Activated T-cell treated with anti-CD3 and anti-CD28 coated beads, Interleukin-2, amount 50 U/mL, for 72 hours (primary cell): ENCODE measurements at regions not wholly inside any gene's neighbourhood (a gene's known extent, or its start where the extent isn't known, plus 50 kb on each side); places are given as distances from the start of the nearest gene placed in this dataset.

Experiments
- ATAC-seq, 2 donors: fragments of 150-1000 bp; cut with Tn5 transposase; replicated peaks in 1 of 2; 2 replicates each; pipeline ENCODE4 v1.10.0; 2021; ENCODE audit warnings: moderate library complexity in 2 of 2, mild to moderate bottlenecking in 1 of 2
- DNase-seq, 2 donors: peaks; one replicate each; pipeline ENCODE4 v3.0.0; 2021 to 2022; ENCODE audit warnings: mixed read lengths in 1 of 2
- H3K27ac Mint-ChIP-seq: one replicate; pipeline ENCODE4 v1.8.0; 2022; ENCODE audit warnings: mild to moderate bottlenecking, moderate library complexity, mixed read lengths
- H3K27me3 Mint-ChIP-seq: one replicate; pipeline ENCODE4 v1.8.0; 2022; ENCODE audit warnings: low read depth, mixed read lengths
- H3K36me3 Mint-ChIP-seq, 2 donors: one replicate each; pipeline ENCODE4 v1.8.0; 2022; ENCODE audit warnings: mixed read lengths in 2 of 2, mild to moderate bottlenecking in 1 of 2; ENCODE audit not compliant: insufficient read depth in 2 of 2
- H3K4me1 Mint-ChIP-seq: one replicate; pipeline ENCODE4 v1.8.0; 2022; ENCODE audit warnings: low read depth, mixed read lengths
- H3K4me3 Mint-ChIP-seq, 2 donors: one replicate each; pipeline ENCODE4 v1.8.0; 2022; ENCODE audit warnings: mild to moderate bottlenecking in 2 of 2, mixed read lengths in 2 of 2, moderate library complexity in 2 of 2
- H3K9me3 Mint-ChIP-seq, 2 donors: one replicate each; pipeline ENCODE4 v1.8.0; 2022; ENCODE audit warnings: mixed read lengths in 2 of 2

DNA sequence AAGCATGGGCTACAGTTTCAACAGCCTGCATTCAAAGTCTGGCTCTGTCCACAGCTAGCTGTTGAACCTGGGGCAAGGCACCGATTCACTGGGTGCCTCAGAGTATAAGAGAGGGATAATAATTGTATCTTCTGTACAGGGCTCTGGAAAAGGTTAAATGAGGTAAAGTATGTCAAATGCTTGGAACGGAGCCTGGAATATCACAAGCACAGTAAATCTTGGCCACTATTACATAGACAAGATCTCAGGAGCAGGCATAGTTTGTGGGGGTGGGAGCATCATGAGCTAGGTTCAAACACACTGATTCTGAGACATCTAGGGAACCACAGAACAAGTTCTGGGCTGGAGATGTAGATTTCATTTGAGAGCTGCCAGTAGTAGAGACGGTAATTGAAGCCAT, 203.7 kb upstream of the NUDT4 start:
- no peaks in the 10 kb centered on the region for H3K36me3 Mint-ChIP-seq
- no peak for ATAC-seq
- H3K4me1 Mint-ChIP-seq = no peaks in the 10 kb centered on the region
- no peak overlapping the region for H3K27ac Mint-ChIP-seq
- no peak overlapping the region for H3K4me3 Mint-ChIP-seq
- no peak for DNase-seq
- no peaks in the 10 kb centered on the region for H3K27me3 Mint-ChIP-seq
- no peaks in the 10 kb centered on the region for H3K9me3 Mint-ChIP-seq

DNA sequence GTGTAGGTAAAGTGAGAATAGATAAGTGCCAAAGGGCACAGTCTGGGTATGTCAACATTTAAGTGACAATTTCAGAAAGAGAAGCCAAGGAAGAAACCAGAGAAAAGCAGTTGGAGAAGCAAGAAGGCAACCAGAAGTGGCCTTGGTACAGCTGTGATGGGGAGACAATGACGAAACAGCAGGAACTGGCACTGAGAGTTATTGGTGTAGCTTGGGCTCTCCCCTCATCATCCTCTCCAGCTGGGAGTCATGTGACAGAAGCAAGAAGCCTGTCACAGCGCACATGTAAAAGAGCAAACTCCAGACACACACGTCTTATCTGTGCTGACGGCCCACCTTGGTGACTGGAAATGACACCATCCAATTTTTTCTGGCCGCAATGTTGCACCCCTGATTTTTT, 203.3 kb upstream of the NUDT4 start:
- Mint-ChIP-seq H3K27me3 (no peaks in the 10 kb centered on the region), H3K9me3 (no peaks in the 10 kb centered on the region), H3K4me1 (no peaks in the 10 kb centered on the region), H3K27ac (no peak overlapping the region), H3K36me3 (no peaks in the 10 kb centered on the region), H3K4me3 (no peak overlapping the region)
- DNase-seq (no peak), ATAC-seq (no peak)

DNA sequence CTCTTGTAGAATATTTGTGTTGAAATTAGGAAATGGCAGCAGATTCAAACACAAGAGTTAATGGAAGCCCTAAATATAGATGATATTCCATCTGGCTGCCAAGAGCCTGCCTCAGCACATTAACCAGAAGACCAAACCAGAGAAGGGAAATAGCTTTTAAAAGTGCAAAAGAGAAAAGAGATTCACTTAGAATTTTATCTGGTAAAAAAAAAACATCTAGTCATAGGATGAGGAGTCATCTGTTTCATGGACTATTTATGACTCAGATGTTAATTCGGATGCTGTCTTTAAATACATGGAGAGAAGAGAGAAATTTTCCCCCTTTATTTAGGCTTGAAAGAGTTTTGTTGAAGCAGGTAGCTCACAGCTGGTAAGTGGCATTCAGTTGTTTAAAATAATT, 201.6 kb upstream of the NUDT4 start:
- Mint-ChIP-seq H3K27ac (no peak overlapping the region), H3K4me1 (no peaks in the 10 kb centered on the region), H3K27me3 (no peaks in the 10 kb centered on the region), H3K9me3 (no peaks in the 10 kb centered on the region), H3K4me3 (no peak overlapping the region), H3K36me3 (no peaks in the 10 kb centered on the region)
- ATAC-seq = no peak
- DNase-seq = no peak

- no peak overlapping the region for H3K4me3 Mint-ChIP-seq
- ATAC-seq (no peak), DNase-seq (no peak)
- H3K36me3 Mint-ChIP-seq = no peaks in the 10 kb centered on the region
- no peaks in the 10 kb centered on the region for H3K27me3 Mint-ChIP-seq
- no peaks in the 10 kb centered on the region for H3K4me1 Mint-ChIP-seq
- no peaks in the 10 kb centered on the region for H3K9me3 Mint-ChIP-seq
- no peak overlapping the region for H3K27ac Mint-ChIP-seq
These were observed 201.1 kb upstream of the NUDT4 start for GRCh38 chr12:93176610-93177126.

- H3K27me3 Mint-ChIP-seq = no peaks in the 10 kb centered on the region
- no peak for DNase-seq
- H3K4me1 Mint-ChIP-seq = no peaks in the 10 kb centered on the region
- H3K27ac Mint-ChIP-seq = no peak overlapping the region
- no peak for ATAC-seq
- H3K36me3 Mint-ChIP-seq = no peaks in the 10 kb centered on the region
- no peak overlapping the region for H3K4me3 Mint-ChIP-seq
- no peaks in the 10 kb centered on the region for H3K9me3 Mint-ChIP-seq
These were observed 200.2 kb upstream of the NUDT4 start for GRCh38 chr12:93177208-93178153.

- Mint-ChIP-seq H3K27ac (no peak overlapping the region), H3K4me3 (no peak overlapping the region), H3K9me3 (no peaks in the 10 kb centered on the region), H3K27me3 (no peaks in the 10 kb centered on the region), H3K4me1 (no peaks in the 10 kb centered on the region), H3K36me3 (no peaks in the 10 kb centered on the region)
- DNase-seq = no peak
- ATAC-seq = no peak
These were observed 199.4 kb upstream of the NUDT4 start for GRCh38 chr12:93178154-93178878.

DNA sequence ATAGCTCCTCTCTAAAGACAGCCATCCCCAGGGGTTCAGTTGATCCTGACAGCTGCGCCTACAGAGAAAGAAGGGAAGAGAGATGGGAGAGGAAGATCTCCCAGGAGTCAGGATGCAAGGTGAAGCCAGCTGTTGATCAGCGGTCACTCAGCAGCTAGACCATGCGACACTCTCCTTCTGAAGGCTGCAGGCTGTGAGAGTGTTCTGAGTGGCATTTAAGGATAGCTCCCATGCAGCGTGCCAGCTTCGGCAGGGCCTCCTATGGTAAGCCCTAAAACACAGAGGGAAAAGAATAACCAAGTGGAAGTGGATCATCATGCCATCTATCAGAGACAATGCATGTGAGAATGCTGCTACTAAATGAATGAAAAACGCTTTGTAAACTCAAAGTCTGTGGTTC, 197.9 kb upstream of the NUDT4 start:
- Mint-ChIP-seq H3K27ac (no peak overlapping the region), H3K36me3 (peaks cover 0 to 5% of the 10 kb centered on the region in 2 donors), H3K4me3 (no peak overlapping the region), H3K27me3 (no peaks in the 10 kb centered on the region), H3K9me3 (peaks cover 0 to 2% of the 10 kb centered on the region in 2 donors), H3K4me1 (peaks cover 8% of the 10 kb centered on the region)
- no peak for ATAC-seq
- DNase-seq = no peak

DNA sequence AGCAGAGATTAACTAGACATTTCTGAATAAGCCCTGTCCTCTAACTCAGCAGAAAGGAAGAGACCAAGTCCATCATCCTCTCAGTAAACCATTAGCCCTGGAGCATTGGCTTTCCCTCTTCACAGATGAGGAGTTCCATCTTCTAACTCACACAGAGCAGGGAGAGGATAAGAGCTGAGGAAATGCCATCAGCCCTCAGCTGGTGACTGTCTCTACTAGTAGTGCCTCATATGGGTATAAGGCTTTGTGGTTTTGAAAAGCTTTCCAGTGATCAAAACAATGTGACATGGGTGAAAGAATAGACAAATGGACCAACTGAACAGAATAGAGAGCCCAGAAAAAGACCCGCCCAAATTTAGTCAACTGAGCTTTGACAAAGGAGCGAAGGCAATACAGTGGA, 197.2 kb upstream of the NUDT4 start:
- H3K27me3 Mint-ChIP-seq = no peaks in the 10 kb centered on the region
- H3K36me3 Mint-ChIP-seq = peaks cover 0 to 5% of the 10 kb centered on the region in 2 donors
- H3K4me1 Mint-ChIP-seq = peaks cover 16% of the 10 kb centered on the region

GRCh38 chr12:93181409-93181965, 196.2 kb upstream of the NUDT4 start:
- Mint-ChIP-seq H3K27me3 (no peaks in the 10 kb centered on the region), H3K36me3 (peaks cover 0 to 5% of the 10 kb centered on the region in 2 donors), H3K27ac (peak overlapping the region; percentile 12), H3K4me1 (peaks cover 25% of the 10 kb centered on the region), H3K9me3 (peaks cover 0 to 4% of the 10 kb centered on the region in 2 donors), H3K4me3 (no peak overlapping the region)
- DNase-seq = no peak
- ATAC-seq = no peak

More for the DNA sequence above, 197.2 kb upstream of the NUDT4 start:
- peaks cover 0 to 4% of the 10 kb centered on the region in 2 donors for H3K9me3 Mint-ChIP-seq
- no peak overlapping the region for H3K4me3 Mint-ChIP-seq
- no peak overlapping the region for H3K27ac Mint-ChIP-seq
- DNase-seq (no peak), ATAC-seq (no peak)

DNA sequence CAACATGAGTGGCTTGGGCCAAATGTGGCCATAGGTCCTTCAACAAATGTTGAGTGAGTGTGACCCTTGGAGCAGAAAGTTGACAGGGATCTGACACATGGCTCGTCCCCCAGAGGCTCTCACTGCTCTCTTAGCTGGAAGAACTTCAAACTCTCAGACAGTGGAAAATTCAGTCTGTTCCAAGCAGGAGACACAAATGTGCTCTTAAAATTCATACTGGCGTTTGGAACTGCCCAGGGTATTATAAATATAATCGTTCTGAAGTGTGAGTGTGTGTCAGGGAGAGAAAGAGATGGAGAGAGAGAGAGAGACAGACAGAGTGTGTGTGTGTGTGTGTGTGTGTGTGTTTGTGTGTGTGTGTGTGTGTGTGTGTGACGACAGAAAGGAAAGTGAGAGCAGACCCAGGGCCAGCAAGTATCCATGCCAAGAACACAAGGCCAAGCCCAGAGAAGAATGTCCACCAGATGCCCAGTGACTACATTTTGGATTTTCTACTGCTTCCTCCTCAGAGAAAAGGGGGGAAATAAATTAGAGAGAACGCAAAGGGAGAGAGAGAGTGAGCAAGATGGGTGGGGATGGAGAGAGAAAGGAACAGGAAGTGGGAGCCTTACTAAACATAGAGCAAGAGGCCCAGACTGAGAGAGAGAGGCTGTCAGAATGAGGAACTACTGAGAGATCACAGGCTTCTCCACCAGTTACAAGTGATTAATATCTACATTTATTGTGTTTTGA, 193.6 kb upstream of the NUDT4 start:
- DNase-seq = no peak
- peak overlapping the region in 1 of 2 donors; percentile 68 for H3K4me3 Mint-ChIP-seq
- H3K36me3 Mint-ChIP-seq = peaks cover 0 to 5% of the 10 kb centered on the region in 2 donors
- peak; percentile 38 to 43 for ATAC-seq
- peaks cover 26% of the 10 kb centered on the region for H3K4me1 Mint-ChIP-seq
- H3K27me3 Mint-ChIP-seq = no peaks in the 10 kb centered on the region
- peaks cover 0 to 4% of the 10 kb centered on the region in 2 donors for H3K9me3 Mint-ChIP-seq
- peak overlapping the region; percentile 85 for H3K27ac Mint-ChIP-seq

DNA sequence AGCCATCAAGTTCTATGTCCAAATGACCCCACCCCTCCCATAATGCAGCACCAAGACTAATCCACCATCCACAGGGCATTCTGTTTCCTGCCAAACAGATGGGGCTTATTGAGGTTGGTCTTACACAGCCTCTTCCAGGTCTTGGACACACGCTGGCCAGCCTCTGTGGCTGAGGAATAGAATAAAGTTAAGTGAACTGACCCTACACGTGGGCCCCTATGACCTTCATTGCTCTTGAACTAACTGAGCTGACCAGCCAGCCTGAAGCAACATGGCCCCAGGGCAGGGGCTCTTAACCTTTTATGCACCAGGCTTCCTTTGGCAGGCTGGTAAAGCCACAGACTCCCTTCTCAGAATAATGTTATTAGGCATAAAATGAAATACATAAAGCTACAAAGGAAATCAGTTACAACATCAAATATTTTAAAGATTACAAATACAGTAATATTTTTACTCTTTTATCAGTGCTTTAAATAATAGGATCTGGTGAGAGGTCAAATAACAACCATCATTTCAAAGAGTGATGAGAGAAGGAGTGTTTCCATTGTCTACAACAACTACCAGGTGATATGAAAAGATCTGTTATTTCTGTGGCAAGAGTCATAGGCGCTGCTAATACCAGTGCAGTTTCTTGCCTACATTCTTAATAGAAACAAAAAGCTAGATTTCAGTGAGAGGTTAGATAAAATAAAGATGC, 192.9 kb upstream of the NUDT4 start:
- Mint-ChIP-seq H3K4me3 (no peak overlapping the region), H3K4me1 (peaks cover 26% of the 10 kb centered on the region)
- no peak for DNase-seq

GRCh38 chr12:93185369-93185741, 192.4 kb upstream of the NUDT4 start:
- Mint-ChIP-seq H3K4me1 (peaks cover 26% of the 10 kb centered on the region), H3K36me3 (peaks cover 0 to 5% of the 10 kb centered on the region in 2 donors), H3K4me3 (no peak overlapping the region), H3K27me3 (no peaks in the 10 kb centered on the region), H3K27ac (no peak overlapping the region), H3K9me3 (peaks cover 0 to 4% of the 10 kb centered on the region in 2 donors)
- DNase-seq (no peak), ATAC-seq (no peak)

More for the DNA sequence above, 192.9 kb upstream of the NUDT4 start:
- H3K9me3 Mint-ChIP-seq = peaks cover 0 to 4% of the 10 kb centered on the region in 2 donors
- H3K36me3 Mint-ChIP-seq = peaks cover 0 to 5% of the 10 kb centered on the region in 2 donors
- no peaks in the 10 kb centered on the region for H3K27me3 Mint-ChIP-seq
- no peak overlapping the region for H3K27ac Mint-ChIP-seq
- ATAC-seq = peak in 1 of 2 donors; percentile 7
